Adrenal gland (tissue), 9 donors: ENCODE measurements at regions not wholly inside any gene's neighbourhood (a gene's known extent, or its start where the extent isn't known, plus 50 kb on each side); places are given as distances from the start of the nearest gene placed in this dataset.

Experiments
- DNase-seq, 7 donors: peaks; one replicate each; pipeline ENCODE4 v3.0.0-alpha.2; 2019 to 2020
- H3K27ac ChIP-seq, 5 donors: fragments of 200-600 bp; sonication (generic) in 4 of 5; 1 replicate in 3 of 5; 2 replicates in 2 of 5; pipeline versions ENCODE4 v1.5.1 to v1.8.0; 2016 to 2020; ENCODE audit warnings: mild to moderate bottlenecking in 1 of 5
- H3K27me3 ChIP-seq: fragments of 200-600 bp; 2 replicates; pipeline ENCODE4 v1.8.0; 2021
- H3K36me3 ChIP-seq, 2 donors: fragments of 200-600 bp; replicated peaks in 1 of 2; 1 replicate in 1 of 2; 2 replicates in 1 of 2; pipeline versions ENCODE4 v1.5.1 to v1.8.0; 2018 to 2022
- H3K4me1 ChIP-seq, 2 donors: fragments of 200-600 bp; replicated peaks in 1 of 2; 1 replicate in 1 of 2; 2 replicates in 1 of 2; pipeline versions ENCODE4 v1.5.1 to v1.8.0; 2018 to 2021
- H3K4me3 ChIP-seq, 4 donors: fragments of 200-600 bp; sonication (generic) in 3 of 4; one replicate each; pipeline ENCODE4 v1.5.1; 2016 to 2018
- H3K9me3 ChIP-seq, 3 donors: fragments of 200-600 bp; sonication (generic) in 1 of 3; replicated peaks in 1 of 3; 1 replicate in 2 of 3; 2 replicates in 1 of 3; pipeline versions ENCODE4 v1.5.1 to v1.8.0; 2016 to 2021
- POLR2A ChIP-seq, 2 donors: fragments of 450-650 bp; IDR thresholded peaks; one replicate each; pipeline ENCODE4 v1.6.1; 2017; ENCODE audit warnings: antibody characterized with exemption in 2 of 2, mild to moderate bottlenecking in 2 of 2, moderate library complexity in 1 of 2
- WGBS, 4 donors: extraction: QIAGEN DNeasy Blood & Tissue Kit in 2 of 4; methylation state at CpG; one replicate each; pipeline versions ENCODE4 v1.1.5 to v1.1.7; 2013 to 2017; 5-methylcytosine and 5-hydroxymethylcytosine counted together
- intact Hi-C, 2 donors: fragments of 100-400 bp; cut with DNase I; formaldehyde crosslinking; loops; one replicate each; pipeline versions ENCODE4 v1.14.1 to v1.15.0; 2022 to 2023
- TF ChIP-seq, protein P1 (sequence below), 6 experiments: fragments of 450-650 bp in 4 of 6; fragments of 200-600 bp in 2 of 6; sonication (generic) in 1 of 6; IDR thresholded peaks; 1 replicate in 5 of 6; 2 replicates in 1 of 6; pipeline versions ENCODE4 v1.5.1 to v1.8.0; 2016 to 2021; ENCODE audit warnings: antibody characterized with exemption in 6 of 6, mild to moderate bottlenecking in 2 of 6, moderate library complexity in 1 of 6
- donor health status: healthy with polysubstance abuse.
- donor health status: Bipolar disorder and iron deficiency.
- donor health status: DM: yes; HTN: yes; CAD: no.
- donor health status: DM: no; HTN: no; CAD: no.
- donor health status: DM: no; HTN: no; CAD: no.

DNA sequence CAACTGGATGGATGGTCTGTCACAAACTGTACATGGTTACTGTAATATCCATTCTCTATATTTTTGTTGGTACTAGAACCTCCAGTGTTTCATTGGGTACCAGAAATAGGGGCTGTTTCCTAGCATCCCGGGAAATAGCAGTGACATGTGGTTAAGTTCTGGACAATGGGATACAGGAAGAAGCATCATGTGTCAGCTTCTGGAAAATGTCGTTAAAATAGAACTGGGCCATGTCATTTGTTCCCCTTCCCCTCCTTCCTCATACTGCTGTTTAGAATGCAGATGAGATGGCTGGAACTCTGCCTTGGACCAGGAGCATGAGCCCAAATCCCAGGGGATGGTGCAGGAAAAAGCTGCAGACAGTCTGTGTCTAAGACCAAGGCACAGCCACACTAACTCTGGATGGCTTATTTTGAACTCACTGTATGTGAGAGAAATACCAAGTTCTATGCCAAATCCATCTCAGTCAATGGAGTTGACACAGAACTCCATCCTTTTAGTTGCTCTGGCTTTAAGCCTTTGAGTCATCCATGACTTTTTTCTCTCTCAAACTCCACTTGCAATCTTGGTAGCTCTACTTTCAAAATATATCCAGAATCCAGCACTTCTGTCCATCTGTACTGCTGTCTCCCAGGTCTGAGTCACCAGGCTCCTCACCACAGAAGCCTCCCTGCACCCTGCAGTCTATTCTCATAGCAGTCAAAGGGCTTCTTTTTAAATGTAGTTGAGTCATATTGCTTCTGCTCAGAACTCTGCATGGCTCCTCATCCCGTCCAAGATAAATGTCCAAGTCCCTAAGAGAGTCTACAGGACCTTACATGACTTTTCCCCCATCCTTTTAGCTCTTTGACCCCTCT, 184.2 kb downstream of the NSG2 start:
- TF ChIP-seq POLR2A (IDR thresholded peaks at IDR 0.05) = no peak
- TF ChIP-seq, protein P1, sequence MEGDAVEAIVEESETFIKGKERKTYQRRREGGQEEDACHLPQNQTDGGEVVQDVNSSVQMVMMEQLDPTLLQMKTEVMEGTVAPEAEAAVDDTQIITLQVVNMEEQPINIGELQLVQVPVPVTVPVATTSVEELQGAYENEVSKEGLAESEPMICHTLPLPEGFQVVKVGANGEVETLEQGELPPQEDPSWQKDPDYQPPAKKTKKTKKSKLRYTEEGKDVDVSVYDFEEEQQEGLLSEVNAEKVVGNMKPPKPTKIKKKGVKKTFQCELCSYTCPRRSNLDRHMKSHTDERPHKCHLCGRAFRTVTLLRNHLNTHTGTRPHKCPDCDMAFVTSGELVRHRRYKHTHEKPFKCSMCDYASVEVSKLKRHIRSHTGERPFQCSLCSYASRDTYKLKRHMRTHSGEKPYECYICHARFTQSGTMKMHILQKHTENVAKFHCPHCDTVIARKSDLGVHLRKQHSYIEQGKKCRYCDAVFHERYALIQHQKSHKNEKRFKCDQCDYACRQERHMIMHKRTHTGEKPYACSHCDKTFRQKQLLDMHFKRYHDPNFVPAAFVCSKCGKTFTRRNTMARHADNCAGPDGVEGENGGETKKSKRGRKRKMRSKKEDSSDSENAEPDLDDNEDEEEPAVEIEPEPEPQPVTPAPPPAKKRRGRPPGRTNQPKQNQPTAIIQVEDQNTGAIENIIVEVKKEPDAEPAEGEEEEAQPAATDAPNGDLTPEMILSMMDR (IDR thresholded peaks at IDR 0.05) = no peak
- DNase-seq = no peak
- H3K36me3 ChIP-seq = no peaks in the 10 kb centered on the region
- no peaks in the 10 kb centered on the region for H3K4me1 ChIP-seq
- no peaks in the 10 kb centered on the region for H3K9me3 ChIP-seq
- intact Hi-C loops = no loop called here
- H3K27ac ChIP-seq = no peak overlapping the region
- peaks cover 3% of the 10 kb centered on the region for H3K27me3 ChIP-seq
- no peak overlapping the region for H3K4me3 ChIP-seq
- 50 to 74% (median 58%) methylated on average over 3 of the region's 3 CpGs for WGBS, 4 donors

DNA sequence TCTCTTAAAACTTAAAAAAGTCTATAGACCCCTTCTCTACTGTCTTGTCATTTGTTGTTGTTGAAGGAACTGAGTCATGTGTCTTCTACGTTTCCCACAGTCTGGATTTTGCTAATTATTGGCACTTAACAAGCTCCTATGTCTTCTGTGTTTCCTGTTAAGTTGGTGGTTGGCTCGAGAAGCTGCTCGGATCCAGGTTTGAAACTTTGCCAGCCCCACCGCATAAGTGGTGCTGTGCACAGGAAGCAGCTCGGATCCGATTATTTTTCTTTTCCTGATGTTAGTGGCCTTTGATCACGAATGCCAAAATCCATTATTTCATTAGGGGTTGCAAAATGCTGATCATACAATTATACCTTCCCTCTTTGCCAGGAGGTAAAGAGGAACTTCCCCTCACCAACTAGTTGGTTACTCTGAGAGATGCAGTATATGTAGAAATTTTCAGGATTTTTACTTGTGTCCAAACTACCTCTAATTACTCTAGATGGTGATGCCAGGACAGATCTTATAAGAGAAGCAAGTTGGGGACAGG, 186.5 kb downstream of the NSG2 start:
- Histone ChIP-seq H3K9me3 (no peaks in the 10 kb centered on the region), H3K4me1 (no peaks in the 10 kb centered on the region), H3K27ac (no peak overlapping the region), H3K27me3 (no peaks in the 10 kb centered on the region), H3K4me3 (no peak overlapping the region), H3K36me3 (no peaks in the 10 kb centered on the region)
- 39 to 44% (median 41%) methylated on average over 7 of the region's 7 CpGs for WGBS, 4 donors
- peak in 2 of 7 donors; percentile 21 to 25 for DNase-seq
- TF ChIP-seq, protein P1 (IDR thresholded peaks at IDR 0.05) = no peak
- intact Hi-C loops = no loop called here

DNA sequence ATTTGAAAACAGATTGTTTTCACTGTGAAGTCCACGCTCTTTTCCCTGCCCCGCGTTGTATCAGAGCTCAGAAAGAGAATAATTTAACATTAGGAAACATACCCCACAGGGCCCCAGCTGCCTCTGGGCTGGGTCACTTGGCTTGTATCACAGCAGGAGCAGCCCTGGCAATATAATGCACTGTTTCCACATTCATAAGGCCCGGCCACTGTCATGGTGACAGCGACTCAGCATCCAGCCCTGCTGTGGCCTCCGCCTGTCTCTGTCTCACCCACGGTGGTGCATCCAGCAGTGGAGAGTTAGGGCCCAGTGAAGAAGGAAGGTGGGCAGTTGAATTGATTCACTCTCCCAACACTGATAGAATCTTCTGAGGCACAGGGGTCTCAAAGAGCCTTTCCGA, 188.9 kb downstream of the NSG2 start:
- Histone ChIP-seq H3K9me3 (no peaks in the 10 kb centered on the region), H3K36me3 (no peaks in the 10 kb centered on the region), H3K27ac (no peak overlapping the region), H3K4me1 (no peaks in the 10 kb centered on the region), H3K4me3 (no peak overlapping the region), H3K27me3 (no peaks in the 10 kb centered on the region)
- DNase-seq = no peak
- intact Hi-C loops = no loop called here
- TF ChIP-seq, protein P1 (IDR thresholded peaks at IDR 0.05) = no peak
- TF ChIP-seq POLR2A (IDR thresholded peaks at IDR 0.05) = no peak
- 54 to 90% (median 87%) methylated on average over 7 to 8 of the region's 8 CpGs for WGBS, 4 donors

DNA sequence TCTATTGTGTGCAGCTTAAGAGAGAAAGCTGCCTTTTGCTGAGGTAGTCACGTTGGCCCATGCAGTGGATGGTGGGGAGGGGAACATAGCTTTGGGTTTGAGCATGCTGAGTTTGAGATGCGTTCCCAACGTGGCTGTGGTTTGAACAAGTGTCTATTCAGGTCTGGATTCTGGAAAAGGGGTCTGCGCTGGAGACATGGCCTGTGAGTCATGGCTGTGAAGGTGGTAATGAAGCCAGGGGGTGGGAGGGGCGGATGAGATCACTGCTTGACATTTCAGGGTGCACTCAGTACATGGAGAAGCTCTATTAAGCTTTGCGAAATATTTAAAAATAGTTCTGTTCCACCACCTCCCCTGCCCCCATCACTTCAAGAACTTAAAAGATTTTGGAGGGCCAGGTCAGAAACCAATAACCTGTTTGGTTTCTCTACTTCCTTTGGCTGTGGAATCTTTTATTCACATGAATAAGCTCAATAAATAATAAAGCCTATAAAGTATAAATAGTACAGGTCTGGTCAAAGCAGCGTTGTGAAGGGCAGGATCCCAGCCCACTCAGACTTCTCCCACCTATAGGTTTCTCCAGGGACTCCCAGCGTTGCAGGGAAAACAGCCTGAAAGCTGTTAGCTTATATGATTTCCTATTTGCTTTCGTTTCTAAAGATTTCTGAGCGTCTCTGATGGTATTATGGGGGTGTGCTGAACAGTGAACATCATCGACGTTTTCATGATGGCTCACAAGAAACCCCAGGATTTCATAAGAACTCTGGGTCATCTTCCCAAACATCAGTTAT, 189.9 kb downstream of the NSG2 start:
- H3K9me3 ChIP-seq = no peaks in the 10 kb centered on the region
- intact Hi-C loops = no loop called here
- H3K4me3 ChIP-seq = no peak overlapping the region
- WGBS, 4 donors = 69 to 81% (median 74%) methylated on average over 12 of the region's 12 CpGs
- DNase-seq = no peak
- H3K4me1 ChIP-seq = no peaks in the 10 kb centered on the region
- no peak for TF ChIP-seq POLR2A (IDR thresholded peaks at IDR 0.05)
- TF ChIP-seq, protein P1 (IDR thresholded peaks at IDR 0.05) = no peak
- no peak overlapping the region for H3K27ac ChIP-seq
- no peaks in the 10 kb centered on the region for H3K27me3 ChIP-seq
- H3K36me3 ChIP-seq = no peaks in the 10 kb centered on the region
